Activated naive CD8-positive, alpha-beta T cell treated with anti-CD3 and anti-CD28 coated beads, Interleukin-2, amount 50 U/mL, for 24 hours (primary cell): ENCODE measurements at regions not wholly inside any gene's neighbourhood (a gene's known extent, or its start where the extent isn't known, plus 50 kb on each side); places are given as distances from the start of the nearest gene placed in this dataset.

Experiments used
- ATAC-seq: fragments of 150-1000 bp; cut with Tn5 transposase; one replicate; pipeline ENCODE4 v1.10.0; 2021
- DNase-seq: peaks from one replicate; pipeline ENCODE4 v3.0.0; 2021
- H3K27ac Mint-ChIP-seq: one replicate; pipeline ENCODE4 v1.8.0; 2021; ENCODE audit warnings: mild to moderate bottlenecking, mixed read lengths
- H3K27me3 Mint-ChIP-seq: one replicate; pipeline ENCODE4 v1.8.0; 2021; ENCODE audit warnings: mixed read lengths
- H3K36me3 Mint-ChIP-seq: one replicate; pipeline ENCODE4 v1.8.0; 2021; ENCODE audit warnings: low read depth, mixed read lengths
- H3K4me1 Mint-ChIP-seq: one replicate; pipeline ENCODE4 v1.8.0; 2021; ENCODE audit warnings: mixed read lengths
- H3K4me3 Mint-ChIP-seq: one replicate; pipeline ENCODE4 v1.8.0; 2021; ENCODE audit warnings: mild to moderate bottlenecking, moderate library complexity, mixed read lengths
- H3K9me3 Mint-ChIP-seq: one replicate; pipeline ENCODE4 v1.8.0; 2021; ENCODE audit warnings: mixed read lengths

DNA sequence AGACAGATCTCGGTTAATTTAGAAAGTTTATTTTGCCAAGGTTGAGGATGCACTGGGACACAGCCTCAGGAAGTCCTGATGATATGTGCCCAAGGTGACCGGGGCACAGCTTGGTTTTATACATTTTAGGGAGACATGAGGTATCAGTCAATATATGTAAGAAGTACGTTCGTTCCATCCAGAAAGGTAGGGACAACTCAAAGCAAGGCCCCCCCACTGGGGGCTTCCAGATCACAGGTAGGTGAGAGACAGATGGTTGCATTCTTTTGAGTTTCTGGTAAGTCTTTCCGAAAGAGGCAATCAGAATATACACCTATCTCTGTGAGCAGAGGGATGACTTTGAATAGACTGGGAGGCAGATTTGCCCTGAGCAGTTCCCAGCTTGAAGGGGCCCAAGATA, 60.4 kb upstream of the VTCN1 start:
- H3K4me3 Mint-ChIP-seq: no peak overlapping the region
- no peaks in the 10 kb centered on the region for H3K36me3 Mint-ChIP-seq
- H3K27ac Mint-ChIP-seq: no peak overlapping the region
- DNase-seq (no peak), ATAC-seq (no peak)
- H3K9me3 Mint-ChIP-seq: peaks cover 8% of the 10 kb centered on the region
- H3K4me1 Mint-ChIP-seq: no peaks in the 10 kb centered on the region
- H3K27me3 Mint-ChIP-seq: peaks cover 2% of the 10 kb centered on the region

DNA sequence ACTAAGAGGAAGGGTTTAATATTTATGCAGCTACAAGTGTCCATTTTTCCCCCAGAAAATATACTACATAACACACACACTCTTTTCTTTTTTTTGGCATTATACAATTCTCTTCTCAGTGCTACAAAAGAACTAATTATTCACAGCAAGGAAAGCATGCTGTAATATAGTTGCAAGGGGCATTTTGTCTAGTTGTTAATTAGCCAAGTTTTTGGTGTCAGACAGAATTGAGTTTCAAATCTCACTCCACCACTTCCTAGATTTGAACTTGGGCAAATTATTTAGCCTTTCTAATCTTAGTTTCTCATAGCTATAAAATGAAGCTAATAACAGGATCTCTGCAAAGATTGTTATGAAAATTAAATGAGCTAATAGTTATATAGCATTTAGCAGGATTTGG, 60.0 kb upstream of the VTCN1 start:
- ATAC-seq: no peak
- H3K9me3 Mint-ChIP-seq: peaks cover 8% of the 10 kb centered on the region
- no peaks in the 10 kb centered on the region for H3K36me3 Mint-ChIP-seq

DNA sequence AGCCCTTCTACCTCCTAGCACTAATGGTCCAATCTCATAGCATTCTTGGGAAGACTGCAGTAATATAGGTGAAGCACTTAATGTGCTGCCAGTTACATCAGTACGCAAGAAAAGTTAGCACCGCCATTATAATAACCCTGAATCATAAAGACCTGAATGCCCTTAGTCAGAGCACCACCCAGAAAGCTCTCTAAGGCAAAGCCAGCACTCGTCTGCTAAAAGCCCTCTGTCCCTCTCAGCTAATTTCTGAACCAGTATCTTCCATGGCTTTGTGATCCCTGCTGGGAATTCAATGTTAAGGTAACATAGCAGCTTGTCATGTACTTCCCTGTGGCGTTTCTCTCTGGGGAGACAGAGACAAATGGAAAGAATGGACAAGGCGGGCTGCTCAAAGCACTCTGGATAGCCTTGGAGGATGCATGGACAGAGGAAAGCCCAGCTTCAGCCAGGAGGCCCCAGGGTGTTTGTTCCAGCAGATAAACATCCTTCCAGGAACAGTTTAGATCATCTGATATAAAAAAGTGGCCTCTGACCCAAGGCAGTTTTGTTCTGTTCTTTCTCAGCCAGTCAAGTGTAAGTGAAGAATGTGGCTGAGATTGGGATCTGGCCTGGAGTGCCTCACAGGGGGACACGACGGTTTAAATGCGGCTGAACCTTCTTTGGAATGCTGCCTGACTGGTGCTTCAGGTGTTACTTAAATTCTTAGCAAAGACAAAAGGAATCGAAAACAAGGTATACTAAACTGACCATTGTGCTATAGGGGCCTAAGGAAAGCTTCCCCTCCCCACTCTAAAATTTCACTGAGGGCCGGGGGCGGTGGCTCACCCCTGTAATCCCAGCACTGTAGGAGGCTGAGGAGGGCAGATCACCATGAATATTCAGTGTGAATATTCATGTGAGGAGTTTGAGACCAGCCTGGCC, 58.1 kb upstream of the VTCN1 start:
- H3K9me3 Mint-ChIP-seq: peaks cover 8% of the 10 kb centered on the region
- ATAC-seq: no peak

More for the DNA sequence above, 60.0 kb upstream of the VTCN1 start:
- no peak overlapping the region for H3K4me3 Mint-ChIP-seq
- no peaks in the 10 kb centered on the region for H3K4me1 Mint-ChIP-seq
- H3K27me3 Mint-ChIP-seq: peaks cover 2% of the 10 kb centered on the region
- no peak overlapping the region for H3K27ac Mint-ChIP-seq
- DNase-seq: no peak

DNA sequence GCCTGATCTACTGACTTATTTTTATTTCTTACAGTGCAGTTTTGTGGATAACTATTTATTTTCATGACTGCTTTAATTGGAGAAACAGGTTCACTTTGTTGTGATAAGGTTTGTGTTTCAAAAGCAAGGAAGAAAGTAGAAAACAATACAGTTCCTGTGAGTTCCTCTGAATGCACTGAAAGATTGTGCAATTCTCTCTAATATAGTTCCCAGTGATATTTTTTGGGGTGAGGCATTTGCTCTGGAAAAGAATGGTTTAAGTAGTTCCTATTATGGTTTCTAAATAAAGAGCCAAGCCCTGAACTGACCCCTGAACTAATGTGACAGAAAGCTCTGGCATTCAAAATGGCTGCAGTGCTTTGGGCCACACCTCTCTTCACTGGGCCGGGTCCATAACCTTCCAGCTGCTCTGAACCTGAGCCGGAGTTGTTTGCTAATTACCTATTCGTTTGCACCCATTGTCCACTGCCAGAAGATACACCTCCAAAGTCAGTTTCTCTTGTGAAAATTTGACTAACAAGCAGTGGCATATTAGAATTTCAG, 56.6 kb upstream of the VTCN1 start:
- no peak for DNase-seq
- no peaks in the 10 kb centered on the region for H3K9me3 Mint-ChIP-seq
- ATAC-seq: no peak
- H3K27me3 Mint-ChIP-seq: peaks cover 4% of the 10 kb centered on the region
- H3K36me3 Mint-ChIP-seq: no peaks in the 10 kb centered on the region
- H3K4me3 Mint-ChIP-seq: no peak overlapping the region
- no peak overlapping the region for H3K27ac Mint-ChIP-seq
- H3K4me1 Mint-ChIP-seq: no peaks in the 10 kb centered on the region

More for the DNA sequence above, 58.1 kb upstream of the VTCN1 start:
- DNase-seq: no peak
- no peak overlapping the region for H3K27ac Mint-ChIP-seq
- H3K4me3 Mint-ChIP-seq: no peak overlapping the region
- H3K36me3 Mint-ChIP-seq: no peaks in the 10 kb centered on the region
- H3K27me3 Mint-ChIP-seq: peaks cover 2% of the 10 kb centered on the region
- H3K4me1 Mint-ChIP-seq: no peaks in the 10 kb centered on the region

DNA sequence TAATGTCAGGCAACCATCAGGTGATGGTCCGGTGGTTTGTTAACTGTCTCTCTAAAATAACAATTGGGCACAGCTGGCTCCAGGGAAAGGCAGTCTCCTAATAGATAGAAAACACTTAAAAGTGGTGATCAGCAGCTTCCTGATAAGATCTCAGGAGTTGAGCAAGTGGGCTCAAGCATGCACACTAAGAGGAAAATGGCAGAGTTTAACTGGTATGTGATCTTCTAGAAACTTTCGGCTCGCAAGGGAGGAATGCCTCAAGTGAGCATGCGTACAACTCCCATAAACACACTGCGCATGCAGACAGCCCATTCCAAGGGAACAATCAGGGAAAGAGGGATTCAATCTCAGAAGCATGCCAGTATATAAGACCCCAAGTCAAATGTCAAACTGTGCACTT, 52.2 kb upstream of the VTCN1 start:
- Mint-ChIP-seq H3K36me3 (no peaks in the 10 kb centered on the region), H3K4me3 (no peak overlapping the region), H3K9me3 (peaks cover 5% of the 10 kb centered on the region), H3K27me3 (peaks cover 4% of the 10 kb centered on the region), H3K27ac (no peak overlapping the region), H3K4me1 (no peaks in the 10 kb centered on the region)
- no peak for DNase-seq
- ATAC-seq: no peak

DNA sequence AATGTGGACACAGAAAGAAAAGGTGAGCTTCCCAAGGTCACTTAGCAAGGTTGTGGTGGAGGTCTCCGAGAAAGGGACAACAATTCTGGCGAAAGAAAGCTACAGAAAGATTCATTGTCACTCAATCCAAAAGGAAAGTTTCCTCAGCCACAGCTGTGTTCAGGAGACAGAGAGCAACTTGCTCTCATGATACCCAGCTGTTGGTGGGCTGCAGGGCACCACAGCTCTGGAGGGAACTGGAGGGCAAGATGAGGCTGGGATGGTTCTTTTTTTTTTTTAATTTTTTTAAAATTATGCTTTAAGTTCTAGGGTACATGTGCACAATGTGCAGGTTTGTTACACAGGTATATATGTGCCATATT, 50.7 kb upstream of the VTCN1 start:
- Mint-ChIP-seq H3K4me1 (no peaks in the 10 kb centered on the region), H3K27me3 (peaks cover 4% of the 10 kb centered on the region), H3K27ac (no peak overlapping the region), H3K4me3 (no peak overlapping the region), H3K9me3 (peaks cover 10% of the 10 kb centered on the region), H3K36me3 (no peaks in the 10 kb centered on the region)
- DNase-seq: no peak
- ATAC-seq: no peak

DNA sequence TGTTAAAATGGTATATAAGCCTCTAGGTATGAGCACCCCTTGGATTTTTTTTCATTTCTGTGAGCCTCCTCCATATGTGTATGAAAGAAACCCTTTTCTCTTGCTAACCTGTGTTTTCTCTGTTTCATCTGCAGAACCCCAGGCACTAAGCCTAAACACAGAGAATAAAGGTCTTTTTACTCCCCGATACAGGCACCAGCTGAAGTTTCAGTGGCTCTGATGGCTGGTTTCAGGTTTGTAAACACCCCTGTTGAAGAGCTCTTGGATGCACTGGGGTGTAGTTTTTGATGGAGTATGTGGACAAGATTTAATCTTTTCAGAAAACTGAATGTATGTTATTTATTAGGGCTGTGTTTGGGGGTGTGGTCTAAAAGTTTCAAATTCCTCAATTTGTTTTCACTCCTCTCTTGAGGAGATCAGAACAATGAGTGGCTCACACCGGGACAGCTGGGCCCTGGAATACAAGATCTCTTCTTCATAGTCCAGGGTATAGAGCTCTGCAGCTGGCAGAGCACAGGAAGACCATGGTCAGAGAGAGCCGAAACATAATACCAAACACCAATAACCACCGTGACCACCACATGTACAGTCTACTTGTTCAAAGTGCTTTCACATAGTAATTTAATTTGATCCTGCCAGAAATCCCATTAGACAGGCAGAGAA, 50.2 kb upstream of the VTCN1 start:
- DNase-seq (no peak), ATAC-seq (no peak)
- peaks cover 10% of the 10 kb centered on the region for H3K9me3 Mint-ChIP-seq
- H3K4me3 Mint-ChIP-seq: no peak overlapping the region
- no peaks in the 10 kb centered on the region for H3K4me1 Mint-ChIP-seq
- no peak overlapping the region for H3K27ac Mint-ChIP-seq
- H3K36me3 Mint-ChIP-seq: no peaks in the 10 kb centered on the region
- H3K27me3 Mint-ChIP-seq: peaks cover 4% of the 10 kb centered on the region
